Body of pancreas (tissue), 4 donors: ENCODE measurements at regions not wholly inside any gene's neighbourhood (a gene's known extent, or its start where the extent isn't known, plus 50 kb on each side); places are given as distances from the start of the nearest gene placed in this dataset.

Experiments used
- POLR2A ChIP-seq, 3 donors: fragments of 450-650 bp; IDR thresholded peaks; one replicate each; pipeline ENCODE4 v1.6.1; 2016; ENCODE audit warnings: antibody characterized with exemption in 3 of 3, mild to moderate bottlenecking in 2 of 3
- TF ChIP-seq, protein P1 (sequence below), 7 experiments: fragments of 450-650 bp in 4 of 7; fragments of 200-600 bp in 3 of 7; sonication (generic) in 3 of 7; IDR thresholded peaks; one replicate each; pipeline ENCODE4 v1.5.1; 2016 to 2019; ENCODE audit warnings: antibody characterized with exemption in 7 of 7

DNA sequence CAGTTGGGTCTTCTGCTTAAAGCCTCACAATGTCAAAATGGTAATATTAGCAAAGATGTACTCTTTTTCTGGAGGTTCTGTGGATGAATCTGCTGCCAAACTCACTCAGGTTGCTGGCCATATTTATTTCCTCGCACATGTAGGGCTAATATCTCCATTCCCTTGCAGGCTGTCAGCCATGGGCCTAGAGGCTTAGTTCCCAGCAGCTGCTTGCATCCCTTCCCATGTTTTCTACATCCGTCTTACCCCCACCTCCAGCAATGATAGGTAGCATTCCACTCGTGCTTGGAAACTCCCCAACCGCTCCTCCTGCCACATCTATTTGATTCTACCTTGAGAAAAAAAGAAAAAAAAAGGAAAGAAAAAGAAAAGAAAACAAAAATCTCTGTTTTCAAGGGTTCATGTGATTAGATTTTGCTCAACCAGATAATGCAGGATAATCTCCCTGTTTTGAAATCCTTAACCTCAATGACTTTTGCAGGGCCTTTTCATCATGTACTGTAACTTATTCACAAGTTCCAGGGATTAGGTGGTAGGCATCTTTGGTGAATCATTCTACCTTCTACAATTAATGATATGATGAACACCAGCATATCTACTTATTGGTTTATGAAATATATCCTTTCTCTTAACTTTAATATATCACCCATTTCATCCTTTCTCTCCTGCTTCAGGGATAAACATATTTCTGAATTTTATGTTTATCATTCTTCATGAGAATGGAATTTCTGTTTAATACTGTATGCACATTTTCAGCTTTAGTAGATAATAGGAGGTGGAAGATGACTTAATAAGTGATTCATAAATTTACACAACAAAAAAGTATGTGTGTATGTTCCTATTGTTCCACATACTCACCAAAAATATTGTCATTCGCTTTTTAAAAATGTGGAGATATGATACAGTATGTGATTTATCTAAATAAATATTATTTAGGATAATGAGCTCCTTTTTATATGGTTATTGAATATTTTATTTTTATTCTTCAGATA, 931.9 kb downstream of the SLITRK5 start:
- no peak for TF ChIP-seq POLR2A (IDR thresholded peaks at IDR 0.05)
- TF ChIP-seq, protein P1, sequence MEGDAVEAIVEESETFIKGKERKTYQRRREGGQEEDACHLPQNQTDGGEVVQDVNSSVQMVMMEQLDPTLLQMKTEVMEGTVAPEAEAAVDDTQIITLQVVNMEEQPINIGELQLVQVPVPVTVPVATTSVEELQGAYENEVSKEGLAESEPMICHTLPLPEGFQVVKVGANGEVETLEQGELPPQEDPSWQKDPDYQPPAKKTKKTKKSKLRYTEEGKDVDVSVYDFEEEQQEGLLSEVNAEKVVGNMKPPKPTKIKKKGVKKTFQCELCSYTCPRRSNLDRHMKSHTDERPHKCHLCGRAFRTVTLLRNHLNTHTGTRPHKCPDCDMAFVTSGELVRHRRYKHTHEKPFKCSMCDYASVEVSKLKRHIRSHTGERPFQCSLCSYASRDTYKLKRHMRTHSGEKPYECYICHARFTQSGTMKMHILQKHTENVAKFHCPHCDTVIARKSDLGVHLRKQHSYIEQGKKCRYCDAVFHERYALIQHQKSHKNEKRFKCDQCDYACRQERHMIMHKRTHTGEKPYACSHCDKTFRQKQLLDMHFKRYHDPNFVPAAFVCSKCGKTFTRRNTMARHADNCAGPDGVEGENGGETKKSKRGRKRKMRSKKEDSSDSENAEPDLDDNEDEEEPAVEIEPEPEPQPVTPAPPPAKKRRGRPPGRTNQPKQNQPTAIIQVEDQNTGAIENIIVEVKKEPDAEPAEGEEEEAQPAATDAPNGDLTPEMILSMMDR (IDR thresholded peaks at IDR 0.05) = no peak
